Stimulated activated naive CD8-positive, alpha-beta T cell treated with anti-CD3 and anti-CD28 coated beads, Interleukin-15, Interleukin-2, amounts not matched to agents 100 ng/mL and 50 ng/mL, for 24 hours (primary cell): ENCODE measurements at regions not wholly inside any gene's neighbourhood (a gene's known extent, or its start where the extent isn't known, plus 50 kb on each side); places are given as distances from the start of the nearest gene placed in this dataset.

Experiments
- H3K27ac Mint-ChIP-seq: one replicate; pipeline ENCODE4 v1.8.0; 2021; ENCODE audit warnings: mild to moderate bottlenecking, mixed read lengths
- H3K27me3 Mint-ChIP-seq: one replicate; pipeline ENCODE4 v1.8.0; 2021; ENCODE audit warnings: mixed read lengths
- H3K36me3 Mint-ChIP-seq: one replicate; pipeline ENCODE4 v1.8.0; 2021; ENCODE audit warnings: low read depth, mixed read lengths
- H3K4me1 Mint-ChIP-seq: one replicate; pipeline ENCODE4 v1.8.0; 2021; ENCODE audit warnings: low read depth, mixed read lengths
- H3K4me3 Mint-ChIP-seq: one replicate; pipeline ENCODE4 v1.8.0; 2021; ENCODE audit warnings: mild to moderate bottlenecking, mixed read lengths
- H3K9me3 Mint-ChIP-seq: one replicate; pipeline ENCODE4 v1.8.0; 2021; ENCODE audit warnings: mixed read lengths

- H3K9me3 Mint-ChIP-seq: no peaks in the 10 kb centered on the region
- H3K36me3 Mint-ChIP-seq: no peaks in the 10 kb centered on the region
- no peaks in the 10 kb centered on the region for H3K4me1 Mint-ChIP-seq
- H3K27ac Mint-ChIP-seq: no peak overlapping the region
- H3K4me3 Mint-ChIP-seq: no peak overlapping the region
- no peaks in the 10 kb centered on the region for H3K27me3 Mint-ChIP-seq
Measured at GRCh38 chr21:16269476-16269875, 539.7 kb downstream of the USP25 start.

- no peak overlapping the region for H3K4me3 Mint-ChIP-seq
- no peaks in the 10 kb centered on the region for H3K36me3 Mint-ChIP-seq
- no peaks in the 10 kb centered on the region for H3K4me1 Mint-ChIP-seq
- H3K27me3 Mint-ChIP-seq: no peaks in the 10 kb centered on the region
- H3K9me3 Mint-ChIP-seq: no peaks in the 10 kb centered on the region
- H3K27ac Mint-ChIP-seq: no peak overlapping the region
Measured at GRCh38 chr21:16279731-16280581, 550.2 kb downstream of the USP25 start.

- H3K36me3 Mint-ChIP-seq: no peaks in the 10 kb centered on the region
- H3K27me3 Mint-ChIP-seq: no peaks in the 10 kb centered on the region
- no peaks in the 10 kb centered on the region for H3K9me3 Mint-ChIP-seq
- no peak overlapping the region for H3K4me3 Mint-ChIP-seq
- no peak overlapping the region for H3K27ac Mint-ChIP-seq
- no peaks in the 10 kb centered on the region for H3K4me1 Mint-ChIP-seq
Measured at GRCh38 chr21:16280686-16281091, 550.9 kb downstream of the USP25 start.

- no peaks in the 10 kb centered on the region for H3K9me3 Mint-ChIP-seq
- H3K27me3 Mint-ChIP-seq: no peaks in the 10 kb centered on the region
- no peak overlapping the region for H3K4me3 Mint-ChIP-seq
- H3K36me3 Mint-ChIP-seq: no peaks in the 10 kb centered on the region
- no peaks in the 10 kb centered on the region for H3K4me1 Mint-ChIP-seq
- no peak overlapping the region for H3K27ac Mint-ChIP-seq
Measured at GRCh38 chr21:16283516-16283915, 553.7 kb downstream of the USP25 start.

- Mint-ChIP-seq H3K36me3 (no peaks in the 10 kb centered on the region), H3K27me3 (no peaks in the 10 kb centered on the region), H3K27ac (no peak overlapping the region), H3K4me1 (no peaks in the 10 kb centered on the region), H3K4me3 (no peak overlapping the region), H3K9me3 (no peaks in the 10 kb centered on the region)
Measured at GRCh38 chr21:16285605-16286126, 555.9 kb downstream of the USP25 start.

GRCh38 chr21:16287046-16287445 lies 557.3 kb downstream of the USP25 start:
- no peaks in the 10 kb centered on the region for H3K4me1 Mint-ChIP-seq
- H3K4me3 Mint-ChIP-seq: no peak overlapping the region
- no peaks in the 10 kb centered on the region for H3K9me3 Mint-ChIP-seq
- H3K27ac Mint-ChIP-seq: no peak overlapping the region
- H3K27me3 Mint-ChIP-seq: no peaks in the 10 kb centered on the region
- H3K36me3 Mint-ChIP-seq: no peaks in the 10 kb centered on the region

GRCh38 chr21:16291296-16291695 lies 561.5 kb downstream of the USP25 start:
- H3K36me3 Mint-ChIP-seq: no peaks in the 10 kb centered on the region

GRCh38 chr21:16294128-16294527 lies 564.3 kb downstream of the USP25 start:
- peaks cover 6% of the 10 kb centered on the region for H3K9me3 Mint-ChIP-seq
- H3K36me3 Mint-ChIP-seq: no peaks in the 10 kb centered on the region
- no peak overlapping the region for H3K27ac Mint-ChIP-seq
- no peaks in the 10 kb centered on the region for H3K4me1 Mint-ChIP-seq
- no peak overlapping the region for H3K4me3 Mint-ChIP-seq
- H3K27me3 Mint-ChIP-seq: no peaks in the 10 kb centered on the region

More at GRCh38 chr21:16291296-16291695, 561.5 kb downstream of the USP25 start:
- Mint-ChIP-seq H3K27ac (no peak overlapping the region), H3K27me3 (no peaks in the 10 kb centered on the region), H3K9me3 (peaks cover 6% of the 10 kb centered on the region), H3K4me3 (no peak overlapping the region), H3K4me1 (no peaks in the 10 kb centered on the region)

- Mint-ChIP-seq H3K27me3 (no peaks in the 10 kb centered on the region), H3K36me3 (no peaks in the 10 kb centered on the region), H3K4me3 (no peak overlapping the region), H3K4me1 (no peaks in the 10 kb centered on the region), H3K9me3 (no peaks in the 10 kb centered on the region), H3K27ac (no peak overlapping the region)
Measured at GRCh38 chr21:16302851-16303282, 573.1 kb downstream of the USP25 start.

- peaks cover 4% of the 10 kb centered on the region for H3K4me1 Mint-ChIP-seq
- no peaks in the 10 kb centered on the region for H3K9me3 Mint-ChIP-seq
- no peak overlapping the region for H3K4me3 Mint-ChIP-seq
- no peaks in the 10 kb centered on the region for H3K36me3 Mint-ChIP-seq
- no peaks in the 10 kb centered on the region for H3K27me3 Mint-ChIP-seq
- H3K27ac Mint-ChIP-seq: no peak overlapping the region
Measured at GRCh38 chr21:16304174-16305095, 574.7 kb downstream of the USP25 start.

GRCh38 chr21:16305686-16306085 lies 575.9 kb downstream of the USP25 start:
- no peaks in the 10 kb centered on the region for H3K27me3 Mint-ChIP-seq
- no peaks in the 10 kb centered on the region for H3K9me3 Mint-ChIP-seq
- H3K36me3 Mint-ChIP-seq: no peaks in the 10 kb centered on the region
- H3K4me1 Mint-ChIP-seq: peaks cover 4% of the 10 kb centered on the region
- H3K27ac Mint-ChIP-seq: no peak overlapping the region
- no peak overlapping the region for H3K4me3 Mint-ChIP-seq

GRCh38 chr21:16307256-16307655 lies 577.5 kb downstream of the USP25 start:
- Mint-ChIP-seq H3K4me1 (peaks cover 4% of the 10 kb centered on the region), H3K9me3 (no peaks in the 10 kb centered on the region), H3K27me3 (no peaks in the 10 kb centered on the region), H3K4me3 (no peak overlapping the region), H3K36me3 (no peaks in the 10 kb centered on the region), H3K27ac (no peak overlapping the region)

- Mint-ChIP-seq H3K27ac (no peak overlapping the region), H3K4me1 (peaks cover 4% of the 10 kb centered on the region), H3K4me3 (no peak overlapping the region), H3K9me3 (no peaks in the 10 kb centered on the region), H3K27me3 (no peaks in the 10 kb centered on the region), H3K36me3 (no peaks in the 10 kb centered on the region)
Measured at GRCh38 chr21:16308269-16308668, 578.5 kb downstream of the USP25 start.

- Mint-ChIP-seq H3K27me3 (no peaks in the 10 kb centered on the region), H3K27ac (no peak overlapping the region), H3K4me1 (peaks cover 4% of the 10 kb centered on the region), H3K4me3 (no peak overlapping the region), H3K9me3 (no peaks in the 10 kb centered on the region), H3K36me3 (no peaks in the 10 kb centered on the region)
Measured at GRCh38 chr21:16309250-16309971, 579.6 kb downstream of the USP25 start.
